ENCODE measurements at regions not wholly inside any gene's neighbourhood (a gene's known extent, or its start where the extent isn't known, plus 50 kb on each side); places are given as distances from the start of the nearest gene placed in this dataset.

DNA sequence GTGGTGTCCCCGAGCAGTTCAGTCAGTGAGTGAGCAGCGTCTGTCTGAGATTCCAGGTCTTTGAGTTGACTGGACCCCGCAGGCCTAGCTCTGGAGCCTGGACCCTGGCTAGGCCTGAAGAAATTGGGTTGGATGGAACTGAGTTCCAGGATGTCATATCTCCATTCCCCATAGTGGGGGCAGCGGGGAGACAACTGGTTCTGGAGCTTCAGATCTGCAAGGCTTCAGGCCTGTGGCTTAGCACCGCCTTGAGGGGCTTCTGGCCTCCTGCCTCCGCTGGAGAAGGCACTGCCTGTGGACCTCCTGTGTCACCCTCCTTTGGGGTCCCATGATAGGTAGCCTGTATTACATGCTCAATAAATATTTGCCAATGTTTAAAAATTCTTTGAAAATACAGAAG, 288.4 kb upstream of the ID2 start:
- ChIA-PET POLR2A (no interaction called here), CTCF (interaction anchor here (1.4 to 2.9 kb wide), 2 partner anchors 13 to 90 kb away, joined by 4 to 16 read pairs; no protein-coding TSS in a partner anchor)
- no peak for DNase-seq (ENCODE audit: extremely low spot score)
- TF ChIP-seq CTCF (IDR thresholded peaks at IDR 0.05; ENCODE audit: control extremely low read depth, extremely low read depth, low read depth, missing control alignments) = no peak

- TF ChIP-seq CTCF (IDR thresholded peaks at IDR 0.05; ENCODE audit: control extremely low read depth, extremely low read depth, low read depth, missing control alignments) = no peak
- CTCF ChIA-PET = interaction anchor here (1.4 to 2.9 kb wide), 3 partner anchors 12 to 91 kb away, joined by 3 to 16 read pairs (median 4); no protein-coding TSS in a partner anchor
- POLR2A ChIA-PET = no interaction called here
- no peak for DNase-seq (ENCODE audit: extremely low spot score)
These were observed 287.7 kb upstream of the ID2 start for GRCh38 chr2:8394131-8394530.

GRCh38 chr2:8394569-8395359, 287.1 kb upstream of the ID2 start:
- TF ChIP-seq CTCF (IDR thresholded peaks at IDR 0.05; ENCODE audit: control extremely low read depth, extremely low read depth, low read depth, missing control alignments) = no peak
- DNase-seq (ENCODE audit: extremely low spot score) = no peak
- ChIA-PET POLR2A (no interaction called here), CTCF (interaction anchor here (1.1 to 2.9 kb wide), 6 partner anchors 10 to 91 kb away, joined by 3 to 16 read pairs (median 3); no protein-coding TSS in a partner anchor)

GRCh38 chr2:8395718-8396117, 286.1 kb upstream of the ID2 start:
- CTCF ChIA-PET = interaction anchor here (1.1 to 1.5 kb wide), 3 partner anchors 11 to 23 kb away, joined by 3 read pairs; no protein-coding TSS in a partner anchor
- POLR2A ChIA-PET = no interaction called here
- TF ChIP-seq CTCF (IDR thresholded peaks at IDR 0.05; ENCODE audit: control extremely low read depth, extremely low read depth, low read depth, missing control alignments) = no peak
- no peak for DNase-seq (ENCODE audit: extremely low spot score)

DNA sequence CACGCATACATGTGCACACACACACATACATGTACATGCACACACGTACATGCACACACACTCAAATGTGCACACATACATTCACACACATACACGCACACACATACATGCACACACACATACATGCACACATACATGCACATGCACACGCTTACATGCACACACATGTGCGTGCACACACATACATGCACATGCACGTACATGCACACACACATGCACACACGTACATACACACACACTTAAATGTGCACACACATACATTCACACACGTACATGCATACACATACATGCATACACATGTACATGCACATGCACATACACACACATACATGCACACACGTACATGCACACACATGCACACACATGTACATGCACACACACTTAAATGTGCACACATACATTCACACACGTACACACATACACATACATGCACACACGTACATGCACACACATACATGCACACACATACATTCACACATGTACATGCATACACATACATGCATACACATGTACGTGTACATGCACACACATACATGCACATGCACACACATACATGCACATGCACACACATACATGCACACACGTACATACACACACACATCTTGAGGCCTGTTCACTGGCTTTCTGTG, 283.7 kb upstream of the ID2 start:
- no peak for DNase-seq (ENCODE audit: extremely low spot score)
- CTCF ChIA-PET = interaction anchor here (1.3 kb wide), 1 partner anchor 9 kb away, joined by 5 read pairs; no protein-coding TSS in a partner anchor
- POLR2A ChIA-PET = no interaction called here
- no peak for TF ChIP-seq CTCF (IDR thresholded peaks at IDR 0.05; ENCODE audit: control extremely low read depth, extremely low read depth, low read depth, missing control alignments)

GRCh38 chr2:8399731-8400130, 282.1 kb upstream of the ID2 start:
- POLR2A ChIA-PET = no interaction called here

More at GRCh38 chr2:8399731-8400130, 282.1 kb upstream of the ID2 start:
- no peak for TF ChIP-seq CTCF (IDR thresholded peaks at IDR 0.05; ENCODE audit: control extremely low read depth, extremely low read depth, low read depth, missing control alignments)
- DNase-seq (ENCODE audit: extremely low spot score) = no peak
- CTCF ChIA-PET = interaction anchor here (1.0 kb wide), 1 partner anchor 11 kb away, joined by 3 read pairs; no protein-coding TSS in a partner anchor
